ENCODE measurements at regions not wholly inside any gene's neighbourhood (a gene's known extent, or its start where the extent isn't known, plus 50 kb on each side); places are given as distances from the start of the nearest gene placed in this dataset.

GRCh38 chr11:92533657-92534335 lies 309.2 kb downstream of the FAT3 start:
- Histone ChIP-seq H3K4me1 (ENCODE audit: control insufficient read depth in 1 of 2, low read depth in 2 of 2) (no peaks in the 10 kb centered on the region), H3K27me3 (replicated peaks; ENCODE audit: insufficient read depth) (no peaks in the 10 kb centered on the region), H3K36me3 (no peaks in the 10 kb centered on the region), H3K27ac (no peak overlapping the region), H3K4me3 (no peak overlapping the region), H3K9me3 (no peaks in the 10 kb centered on the region)
- TF ChIP-seq CTCF (IDR thresholded peaks at IDR 0.05) = no peak
- ATAC-seq (ENCODE audit: insufficient number of reproducible peaks, low FRiP score, low read depth) = no peak
- DNase-seq (ENCODE audit: low spot score) = no peak

- no peaks in the 10 kb centered on the region for H3K9me3 ChIP-seq
- TF ChIP-seq CTCF (IDR thresholded peaks at IDR 0.05) = no peak
- no peaks in the 10 kb centered on the region for H3K36me3 ChIP-seq
- H3K4me1 ChIP-seq (ENCODE audit: control insufficient read depth in 1 of 2, low read depth in 2 of 2) = no peaks in the 10 kb centered on the region
- H3K27ac ChIP-seq = no peak overlapping the region
- H3K4me3 ChIP-seq = no peak overlapping the region
- no peak for ATAC-seq (ENCODE audit: insufficient number of reproducible peaks, low FRiP score, low read depth)
- DNase-seq (ENCODE audit: low spot score) = no peak
- no peaks in the 10 kb centered on the region for H3K27me3 ChIP-seq (replicated peaks; ENCODE audit: insufficient read depth)
Measured at GRCh38 chr11:92536883-92537282, 312.3 kb downstream of the FAT3 start.

- Histone ChIP-seq H3K4me1 (ENCODE audit: control insufficient read depth in 1 of 2, low read depth in 2 of 2) (no peaks in the 10 kb centered on the region), H3K27ac (no peak overlapping the region), H3K9me3 (no peaks in the 10 kb centered on the region), H3K36me3 (no peaks in the 10 kb centered on the region), H3K4me3 (no peak overlapping the region), H3K27me3 (replicated peaks; ENCODE audit: insufficient read depth) (no peaks in the 10 kb centered on the region)
- ATAC-seq (ENCODE audit: insufficient number of reproducible peaks, low FRiP score, low read depth) (no peak), DNase-seq (ENCODE audit: low spot score) (no peak)
- no peak for TF ChIP-seq CTCF (IDR thresholded peaks at IDR 0.05)
Measured at GRCh38 chr11:92540096-92540495, 315.5 kb downstream of the FAT3 start.

GRCh38 chr11:92545906-92546471 lies 321.4 kb downstream of the FAT3 start:
- no peak for ATAC-seq (ENCODE audit: insufficient number of reproducible peaks, low FRiP score, low read depth)
- Histone ChIP-seq H3K36me3 (no peaks in the 10 kb centered on the region), H3K27ac (no peak overlapping the region), H3K27me3 (replicated peaks; ENCODE audit: insufficient read depth) (no peaks in the 10 kb centered on the region), H3K9me3 (no peaks in the 10 kb centered on the region), H3K4me1 (ENCODE audit: control insufficient read depth in 1 of 2, low read depth in 2 of 2) (no peaks in the 10 kb centered on the region), H3K4me3 (no peak overlapping the region)
- TF ChIP-seq CTCF (IDR thresholded peaks at IDR 0.05) = no peak
- no peak for DNase-seq (ENCODE audit: low spot score)

- DNase-seq (ENCODE audit: low spot score) = no peak
- TF ChIP-seq CTCF (IDR thresholded peaks at IDR 0.05) = no peak
- Histone ChIP-seq H3K9me3 (no peaks in the 10 kb centered on the region), H3K4me1 (ENCODE audit: control insufficient read depth in 1 of 2, low read depth in 2 of 2) (no peaks in the 10 kb centered on the region), H3K36me3 (no peaks in the 10 kb centered on the region), H3K27ac (no peak overlapping the region), H3K4me3 (no peak overlapping the region), H3K27me3 (replicated peaks; ENCODE audit: insufficient read depth) (no peaks in the 10 kb centered on the region)
- no peak for ATAC-seq (ENCODE audit: insufficient number of reproducible peaks, low FRiP score, low read depth)
Measured at GRCh38 chr11:92546603-92547002, 322.0 kb downstream of the FAT3 start.

Measured in thoracic aorta (tissue), 2 donors.